ENCODE measurements at regions not wholly inside any gene's neighbourhood (a gene's known extent, or its start where the extent isn't known, plus 50 kb on each side); places are given as distances from the start of the nearest gene placed in this dataset.

- H3K27ac ChIP-seq (ENCODE audit: low read depth, low read length, poor library complexity, severe bottlenecking) = no peak overlapping the region
- no peaks in the 10 kb centered on the region for H4K20me1 ChIP-seq (ENCODE audit: insufficient read depth, low read length)
- H3K9me3 ChIP-seq (ENCODE audit: low read length) = no peaks in the 10 kb centered on the region
- DNase-seq (ENCODE audit: low spot score) = no peak
- no TSS peak for BruUV-seq (replicated peaks)
- no peak overlapping the region for H3K4me3 ChIP-seq (ENCODE audit: low read depth, low read length, poor library complexity, severe bottlenecking)
- TF ChIP-seq, protein P1, sequence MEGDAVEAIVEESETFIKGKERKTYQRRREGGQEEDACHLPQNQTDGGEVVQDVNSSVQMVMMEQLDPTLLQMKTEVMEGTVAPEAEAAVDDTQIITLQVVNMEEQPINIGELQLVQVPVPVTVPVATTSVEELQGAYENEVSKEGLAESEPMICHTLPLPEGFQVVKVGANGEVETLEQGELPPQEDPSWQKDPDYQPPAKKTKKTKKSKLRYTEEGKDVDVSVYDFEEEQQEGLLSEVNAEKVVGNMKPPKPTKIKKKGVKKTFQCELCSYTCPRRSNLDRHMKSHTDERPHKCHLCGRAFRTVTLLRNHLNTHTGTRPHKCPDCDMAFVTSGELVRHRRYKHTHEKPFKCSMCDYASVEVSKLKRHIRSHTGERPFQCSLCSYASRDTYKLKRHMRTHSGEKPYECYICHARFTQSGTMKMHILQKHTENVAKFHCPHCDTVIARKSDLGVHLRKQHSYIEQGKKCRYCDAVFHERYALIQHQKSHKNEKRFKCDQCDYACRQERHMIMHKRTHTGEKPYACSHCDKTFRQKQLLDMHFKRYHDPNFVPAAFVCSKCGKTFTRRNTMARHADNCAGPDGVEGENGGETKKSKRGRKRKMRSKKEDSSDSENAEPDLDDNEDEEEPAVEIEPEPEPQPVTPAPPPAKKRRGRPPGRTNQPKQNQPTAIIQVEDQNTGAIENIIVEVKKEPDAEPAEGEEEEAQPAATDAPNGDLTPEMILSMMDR (conservative IDR thresholded peaks at IDR 0.05; ENCODE audit: low read length) = no peak
- no peak for TF ChIP-seq EZH2phosphoT487 (IDR thresholded peaks at IDR 0.05; ENCODE audit: borderline replicate concordance, low read depth, low read length)
- H3K36me3 ChIP-seq (ENCODE audit: insufficient read depth, low read length) = no peaks in the 10 kb centered on the region
- ChIA-PET CTCF (ENCODE audit: unreplicated experiment) (no interaction called here), POLR2A (interaction anchor here (0.7 kb wide), 1 partner anchor 333 kb away, joined by 3 read pairs; no protein-coding TSS in a partner anchor)
- no peak overlapping the region for H3K4me2 ChIP-seq (ENCODE audit: low read length)
- H3K4me1 ChIP-seq (ENCODE audit: insufficient read depth, low read length, poor library complexity, severe bottlenecking) = no peaks in the 10 kb centered on the region
- no peaks in the 10 kb centered on the region for H3K9me2 ChIP-seq (ENCODE audit: insufficient read depth, low read length)
- no peak overlapping the region for H2AFZ ChIP-seq (ENCODE audit: low read length)
- intact Hi-C loops (cut with micrococcal nuclease; ENCODE audit: unreplicated experiment) = no loop called here
- no peaks in the 10 kb centered on the region for H3K79me2 ChIP-seq (ENCODE audit: insufficient read depth, low read depth, low read length)
Observed at GRCh38 chr5:165477546-165477945, 1972.1 kb downstream of the MAT2B start.

DNA sequence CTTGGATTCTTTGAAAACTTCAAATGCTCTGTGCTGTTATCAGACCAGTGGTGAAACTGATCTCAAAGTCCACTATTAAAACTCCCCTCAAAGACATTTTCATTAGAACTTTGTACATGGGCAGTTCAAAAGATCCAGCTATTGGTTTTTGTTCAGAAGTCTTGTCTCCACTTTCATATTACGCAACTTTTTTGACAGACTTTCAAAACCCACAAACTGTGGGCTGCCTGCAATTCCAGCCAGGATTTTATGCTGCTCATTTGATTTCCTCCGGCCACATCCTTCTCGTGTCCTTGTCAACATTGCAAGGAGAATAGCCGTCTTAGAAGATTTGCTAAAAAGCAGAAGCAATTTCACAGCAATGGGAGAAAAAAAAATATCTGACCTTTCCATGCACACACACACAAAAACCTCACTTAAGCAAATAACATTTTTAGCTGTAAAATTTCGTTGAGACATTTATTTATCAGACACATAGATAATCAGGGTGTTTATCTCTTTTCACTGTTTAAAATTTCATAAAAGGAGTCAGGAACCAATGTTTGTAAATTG lies 1990.5 kb downstream of the MAT2B start:
- TF ChIP-seq, protein P1 (conservative IDR thresholded peaks at IDR 0.05; ENCODE audit: low read length) = no peak
- TF ChIP-seq EZH2phosphoT487 (IDR thresholded peaks at IDR 0.05; ENCODE audit: borderline replicate concordance, low read depth, low read length) = no peak
- Histone ChIP-seq H3K4me1 (ENCODE audit: insufficient read depth, low read length, poor library complexity, severe bottlenecking) (no peaks in the 10 kb centered on the region), H2AFZ (ENCODE audit: low read length) (no peak overlapping the region), H4K20me1 (ENCODE audit: insufficient read depth, low read length) (no peaks in the 10 kb centered on the region), H3K9me2 (ENCODE audit: insufficient read depth, low read length) (no peaks in the 10 kb centered on the region), H3K79me2 (ENCODE audit: insufficient read depth, low read depth, low read length) (no peaks in the 10 kb centered on the region), H3K27ac (ENCODE audit: low read depth, low read length, poor library complexity, severe bottlenecking) (no peak overlapping the region), H3K9me3 (ENCODE audit: low read length) (no peaks in the 10 kb centered on the region), H3K4me3 (ENCODE audit: low read depth, low read length, poor library complexity, severe bottlenecking) (no peak overlapping the region), H3K36me3 (ENCODE audit: insufficient read depth, low read length) (no peaks in the 10 kb centered on the region), H3K4me2 (ENCODE audit: low read length) (no peak overlapping the region)
- intact Hi-C loops (cut with micrococcal nuclease; ENCODE audit: unreplicated experiment) = no loop called here
- no peak for DNase-seq (ENCODE audit: low spot score)
- ChIA-PET CTCF (ENCODE audit: unreplicated experiment) (no interaction called here), POLR2A (interaction anchor here (1.3 kb wide), 1 partner anchor 14 kb away, joined by 3 read pairs; no protein-coding TSS in a partner anchor)
- BruUV-seq (replicated peaks) = no TSS peak

DNA sequence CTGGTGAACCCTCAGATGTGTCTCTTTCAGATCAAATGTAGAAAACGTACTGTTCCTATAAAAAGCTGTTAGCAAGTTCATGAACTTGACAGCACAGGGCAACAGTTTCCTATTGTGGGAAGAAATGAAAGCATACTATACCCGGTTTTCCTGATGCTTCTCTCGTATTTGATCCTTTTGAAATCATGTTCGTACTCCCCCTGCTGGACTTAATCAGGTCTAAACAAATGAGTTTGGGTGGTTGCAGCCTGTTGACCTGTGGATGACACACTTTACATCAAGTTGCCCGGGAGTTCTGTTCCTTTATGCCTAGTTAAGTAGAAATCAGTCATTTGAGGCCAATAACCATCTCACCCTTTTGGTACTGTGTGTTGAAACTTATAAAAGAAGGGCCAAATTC lies 1992.3 kb downstream of the MAT2B start:
- intact Hi-C loops (cut with micrococcal nuclease; ENCODE audit: unreplicated experiment) = no loop called here
- CTCF ChIA-PET (ENCODE audit: unreplicated experiment) = no interaction called here
- H3K4me2 ChIP-seq (ENCODE audit: low read length) = no peak overlapping the region
- no peak for DNase-seq (ENCODE audit: low spot score)
- POLR2A ChIA-PET = no interaction called here
- TF ChIP-seq EZH2phosphoT487 (IDR thresholded peaks at IDR 0.05; ENCODE audit: borderline replicate concordance, low read depth, low read length) = no peak
- TF ChIP-seq, protein P1 (conservative IDR thresholded peaks at IDR 0.05; ENCODE audit: low read length) = peak; percentile 28; the same call in 1 of the 2 replicates
- H3K9me2 ChIP-seq (ENCODE audit: insufficient read depth, low read length) = no peaks in the 10 kb centered on the region
- no peak overlapping the region for H3K27ac ChIP-seq (ENCODE audit: low read depth, low read length, poor library complexity, severe bottlenecking)
- no peak overlapping the region for H3K4me3 ChIP-seq (ENCODE audit: low read depth, low read length, poor library complexity, severe bottlenecking)
- BruUV-seq (replicated peaks) = no TSS peak
- no peaks in the 10 kb centered on the region for H4K20me1 ChIP-seq (ENCODE audit: insufficient read depth, low read length)
- H3K79me2 ChIP-seq (ENCODE audit: insufficient read depth, low read depth, low read length) = no peaks in the 10 kb centered on the region
- no peaks in the 10 kb centered on the region for H3K4me1 ChIP-seq (ENCODE audit: insufficient read depth, low read length, poor library complexity, severe bottlenecking)
- H2AFZ ChIP-seq (ENCODE audit: low read length) = no peak overlapping the region; the same call in 1 of the 2 replicates
- no peaks in the 10 kb centered on the region for H3K9me3 ChIP-seq (ENCODE audit: low read length)
- H3K36me3 ChIP-seq (ENCODE audit: insufficient read depth, low read length) = no peaks in the 10 kb centered on the region
